Fibroblast of lung (primary cell): ENCODE measurements at regions not wholly inside any gene's neighbourhood (a gene's known extent, or its start where the extent isn't known, plus 50 kb on each side); places are given as distances from the start of the nearest gene placed in this dataset.

Experiments
- DNase-seq, 2 donors: peaks; one replicate each; pipeline versions ENCODE4 v3.0.0 to v3.0.0-alpha.2; 2010; ENCODE audit warnings: low read depth in 2 of 2
- H2AFZ ChIP-seq: 2 replicates; pipeline ENCODE4 v1.5.1; 2012; ENCODE audit warnings: low read length, control low read depth, inconsistent platforms
- H3K27ac ChIP-seq: 2 replicates; pipeline ENCODE4 v1.5.1; 2011; ENCODE audit warnings: low read length, control low read depth; ENCODE audit not compliant: insufficient read depth
- H3K27me3 ChIP-seq: 2 replicates; pipeline ENCODE4 v1.5.1; 2011; ENCODE audit warnings: mild to moderate bottlenecking, low read length; ENCODE audit not compliant: control insufficient read depth, insufficient read depth
- H3K36me3 ChIP-seq: 2 replicates; pipeline ENCODE4 v1.5.1; 2011; ENCODE audit warnings: low read length; ENCODE audit not compliant: control insufficient read depth, insufficient read depth
- H3K4me1 ChIP-seq: 2 replicates; pipeline ENCODE4 v1.5.1; 2011; ENCODE audit warnings: low read length; ENCODE audit not compliant: control insufficient read depth, insufficient read depth; ENCODE audit errors: extremely low read depth
- H3K4me2 ChIP-seq: 2 replicates; pipeline ENCODE4 v1.5.1; 2011; ENCODE audit warnings: low read length, control low read depth; ENCODE audit not compliant: insufficient read depth; ENCODE audit errors: extremely low read depth
- H3K4me3 ChIP-seq, 4 experiments: fragments of 200-600 bp in 1 of 4; sonication (generic) in 1 of 4; replicated peaks in 1 of 4; 2 replicates each; pipeline ENCODE4 v1.5.1; 2011 to 2016; ENCODE audit warnings: low read length in 4 of 4, low read depth in 3 of 4, mild to moderate bottlenecking in 3 of 4, control low read depth in 2 of 4, inconsistent platforms in 1 of 4, mixed read lengths in 1 of 4; ENCODE audit not compliant: insufficient read depth in 1 of 4; ENCODE audit errors: control extremely low read depth in 1 of 4
- H3K79me2 ChIP-seq: 2 replicates; pipeline ENCODE4 v1.5.1; 2012; ENCODE audit warnings: mild to moderate bottlenecking, low read length, inconsistent platforms; ENCODE audit not compliant: control insufficient read depth, insufficient read depth
- H3K9ac ChIP-seq: 2 replicates; pipeline ENCODE4 v1.5.1; 2011; ENCODE audit warnings: mild to moderate bottlenecking, low read length, control low read depth; ENCODE audit not compliant: insufficient read depth
- H3K9me3 ChIP-seq: 2 replicates; pipeline ENCODE4 v1.5.1; 2012; ENCODE audit warnings: low read depth, low read length; ENCODE audit not compliant: control insufficient read depth, insufficient read depth
- H4K20me1 ChIP-seq: 2 replicates; pipeline ENCODE4 v1.5.1; 2011; ENCODE audit warnings: low read length; ENCODE audit not compliant: control insufficient read depth, insufficient read depth; ENCODE audit errors: extremely low read depth
- CTCF ChIP-seq, 2 donors: IDR thresholded peaks in 1 of 2; conservative IDR thresholded peaks in 1 of 2; 1 replicate in 1 of 2; 2 replicates in 1 of 2; pipeline ENCODE4 v1.5.1; 2011 to 2012; ENCODE audit warnings: low read length in 2 of 2, control low read depth in 1 of 2, inconsistent platforms in 1 of 2, low read depth in 1 of 2, mild to moderate bottlenecking in 1 of 2
- EZH2 ChIP-seq: IDR thresholded peaks from 2 replicates; pipeline ENCODE4 v1.5.1; 2012; ENCODE audit warnings: low read length, control low read depth, mild to moderate bottlenecking; ENCODE audit errors: missing control alignments

GRCh38 chr9:12266758-12267157, 426.4 kb upstream of the TYRP1 start:
- Histone ChIP-seq H3K27me3 (no peaks in the 10 kb centered on the region), H3K4me2 (no peak overlapping the region), H3K36me3 (no peaks in the 10 kb centered on the region), H3K4me1 (no peaks in the 10 kb centered on the region), H3K27ac (no peak overlapping the region), H3K79me2 (no peaks in the 10 kb centered on the region), H3K4me3 (no peak overlapping the region), H4K20me1 (no peaks in the 10 kb centered on the region), H2AFZ (no peak overlapping the region), H3K9ac (no peak overlapping the region), H3K9me3 (no peaks in the 10 kb centered on the region)
- TF ChIP-seq CTCF (conservative IDR thresholded peaks at IDR 0.05 in 1 of 2, IDR thresholded peaks at IDR 0.05 in 1 of 2; ENCODE audit: low read depth in 1 of 2, low read length in 2 of 2) = no peak
- no peak for TF ChIP-seq EZH2
- DNase-seq = no peak

DNA sequence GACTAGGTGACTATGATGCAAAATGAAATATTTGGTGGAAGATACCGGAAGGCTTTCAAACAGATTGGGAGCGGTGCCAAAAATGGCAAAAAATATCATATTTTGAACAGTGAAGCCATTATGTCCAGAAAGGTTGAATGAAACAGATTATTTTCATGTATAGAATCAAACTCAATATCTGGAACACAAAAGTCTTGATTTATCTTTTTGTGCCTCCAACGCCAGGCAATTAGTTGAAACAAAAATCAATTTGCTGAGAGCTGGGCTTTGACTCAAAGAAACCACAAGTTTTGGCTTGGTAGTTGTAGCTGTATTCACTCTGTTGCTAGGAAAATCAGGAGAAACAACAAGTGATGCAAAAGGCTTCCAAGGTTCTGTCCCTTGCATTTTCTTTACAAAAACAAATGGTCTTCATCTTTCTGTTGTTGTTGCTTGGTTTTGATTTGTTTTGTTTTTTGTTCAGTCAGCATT, 421.7 kb upstream of the TYRP1 start:
- no peak overlapping the region for H3K4me3 ChIP-seq
- no peak overlapping the region for H3K9ac ChIP-seq
- H3K4me1 ChIP-seq = no peaks in the 10 kb centered on the region
- H4K20me1 ChIP-seq = no peaks in the 10 kb centered on the region
- H3K9me3 ChIP-seq = no peaks in the 10 kb centered on the region
- H3K27me3 ChIP-seq = no peaks in the 10 kb centered on the region
- TF ChIP-seq CTCF (conservative IDR thresholded peaks at IDR 0.05 in 1 of 2, IDR thresholded peaks at IDR 0.05 in 1 of 2; ENCODE audit: low read depth in 1 of 2, low read length in 2 of 2) (no peak), EZH2 (no peak)
- H3K27ac ChIP-seq = no peak overlapping the region
- DNase-seq = no peak
- H3K79me2 ChIP-seq = no peaks in the 10 kb centered on the region
- H3K36me3 ChIP-seq = no peaks in the 10 kb centered on the region
- no peak overlapping the region for H2AFZ ChIP-seq
- H3K4me2 ChIP-seq = no peak overlapping the region

GRCh38 chr9:12272471-12273120, 420.6 kb upstream of the TYRP1 start:
- Histone ChIP-seq H3K9ac (no peak overlapping the region), H3K4me2 (no peak overlapping the region), H2AFZ (no peak overlapping the region), H3K9me3 (no peaks in the 10 kb centered on the region), H3K27me3 (no peaks in the 10 kb centered on the region), H3K4me1 (no peaks in the 10 kb centered on the region), H3K36me3 (no peaks in the 10 kb centered on the region), H3K27ac (no peak overlapping the region), H4K20me1 (no peaks in the 10 kb centered on the region), H3K4me3 (no peak overlapping the region), H3K79me2 (no peaks in the 10 kb centered on the region)
- TF ChIP-seq EZH2 = no peak
- TF ChIP-seq CTCF (conservative IDR thresholded peaks at IDR 0.05 in 1 of 2, IDR thresholded peaks at IDR 0.05 in 1 of 2; ENCODE audit: low read depth in 1 of 2, low read length in 2 of 2) = no peak
- no peak for DNase-seq
